C4-2B (cell line): ENCODE measurements at regions not wholly inside any gene's neighbourhood (a gene's known extent, or its start where the extent isn't known, plus 50 kb on each side); places are given as distances from the start of the nearest gene placed in this dataset.

Experiments used
- CTCF ChIP-seq: fragments of 450-650 bp; conservative IDR thresholded peaks from 2 replicates; pipeline ENCODE4 v1.5.1; 2017; ENCODE audit warnings: mild to moderate bottlenecking
- ZFX ChIP-seq: fragments of 450-650 bp; IDR thresholded peaks from 2 replicates; pipeline ENCODE4 v1.6.1; 2017

GRCh38 chr1:186747661-186748060, 67.4 kb upstream of the PTGS2 start:
- TF ChIP-seq CTCF: no peak
- TF ChIP-seq ZFX: no peak
